ENCODE measurements at regions not wholly inside any gene's neighbourhood (a gene's known extent, or its start where the extent isn't known, plus 50 kb on each side); places are given as distances from the start of the nearest gene placed in this dataset.

GRCh38 chr1:47608296-47608875 lies 170.5 kb downstream of the FOXD2 start:
- no peak for TF ChIP-seq CTCF (IDR thresholded peaks at IDR 0.05)
- no peak for TF ChIP-seq POLR2A (IDR thresholded peaks at IDR 0.05)
- Histone ChIP-seq H3K4me1 (no peaks in the 10 kb centered on the region), H3K27ac (no peak overlapping the region), H3K9me3 (peaks cover 0 to 11% of the 10 kb centered on the region in 2 donors), H3K36me3 (no peaks in the 10 kb centered on the region), H3K4me3 (no peak overlapping the region), H3K27me3 (no peaks in the 10 kb centered on the region)
- intact Hi-C loops (cut with DNase I; ENCODE audit: low total_unique reads), result no loop called here
- no peak for DNase-seq

- Histone ChIP-seq H3K4me1 (no peaks in the 10 kb centered on the region), H3K27ac (no peak overlapping the region), H3K9me3 (no peaks in the 10 kb centered on the region), H3K27me3 (no peaks in the 10 kb centered on the region), H3K36me3 (no peaks in the 10 kb centered on the region), H3K4me3 (no peak overlapping the region)
- DNase-seq, result no peak
- intact Hi-C loops (cut with DNase I; ENCODE audit: low total_unique reads), result no loop called here
- TF ChIP-seq POLR2A (IDR thresholded peaks at IDR 0.05) (no peak), CTCF (IDR thresholded peaks at IDR 0.05) (no peak)
Measured at GRCh38 chr1:47611992-47612391, 174.1 kb downstream of the FOXD2 start.

GRCh38 chr1:47612819-47613218 lies 175.0 kb downstream of the FOXD2 start:
- TF ChIP-seq CTCF (IDR thresholded peaks at IDR 0.05) (no peak), POLR2A (IDR thresholded peaks at IDR 0.05) (no peak)
- Histone ChIP-seq H3K4me3 (no peak overlapping the region), H3K27ac (no peak overlapping the region), H3K9me3 (no peaks in the 10 kb centered on the region), H3K27me3 (no peaks in the 10 kb centered on the region), H3K4me1 (no peaks in the 10 kb centered on the region), H3K36me3 (no peaks in the 10 kb centered on the region)
- no peak for DNase-seq
- intact Hi-C loops (cut with DNase I; ENCODE audit: low total_unique reads), result no loop called here

- Histone ChIP-seq H3K36me3 (no peaks in the 10 kb centered on the region), H3K4me1 (no peaks in the 10 kb centered on the region), H3K9me3 (no peaks in the 10 kb centered on the region), H3K27ac (no peak overlapping the region), H3K4me3 (no peak overlapping the region), H3K27me3 (no peaks in the 10 kb centered on the region)
- no peak for DNase-seq
- TF ChIP-seq CTCF (IDR thresholded peaks at IDR 0.05) (no peak), POLR2A (IDR thresholded peaks at IDR 0.05) (no peak)
- intact Hi-C loops (cut with DNase I; ENCODE audit: low total_unique reads), result no loop called here
Measured at GRCh38 chr1:47616036-47616435, 178.2 kb downstream of the FOXD2 start.

GRCh38 chr1:47616906-47617305 lies 179.1 kb downstream of the FOXD2 start:
- Histone ChIP-seq H3K27me3 (no peaks in the 10 kb centered on the region), H3K4me1 (no peaks in the 10 kb centered on the region), H3K9me3 (no peaks in the 10 kb centered on the region), H3K27ac (no peak overlapping the region), H3K4me3 (no peak overlapping the region), H3K36me3 (no peaks in the 10 kb centered on the region)
- intact Hi-C loops (cut with DNase I; ENCODE audit: low total_unique reads), result no loop called here
- TF ChIP-seq POLR2A (IDR thresholded peaks at IDR 0.05) (no peak), CTCF (IDR thresholded peaks at IDR 0.05) (no peak)
- no peak for DNase-seq

Measured in uterus (tissue), 3 donors.